ENCODE measurements at regions not wholly inside any gene's neighbourhood (a gene's known extent, or its start where the extent isn't known, plus 50 kb on each side); places are given as distances from the start of the nearest gene placed in this dataset.
A peak's percentile ranks its signal among the peaks of the same experiment; 100 is the strongest.

DNA sequence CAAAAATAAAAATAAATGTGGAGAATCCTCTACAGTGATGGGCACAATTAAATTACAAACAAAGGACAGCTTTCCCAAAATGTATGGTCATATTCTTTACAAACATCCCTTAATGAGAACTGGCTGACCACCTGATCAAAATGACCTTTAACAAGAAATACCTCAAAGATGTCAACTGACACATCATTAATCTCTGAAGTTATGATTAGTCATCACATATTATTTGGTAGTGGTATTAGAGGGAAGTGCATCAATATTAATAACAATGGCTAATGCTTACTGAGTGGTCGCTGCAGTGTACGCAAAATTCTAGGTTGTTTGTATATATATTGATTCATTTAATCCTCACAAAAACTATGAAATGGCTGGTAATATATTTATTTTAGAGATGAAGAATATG, 340.6 kb downstream of the GJA1 start:
- H3F3A ChIP-seq (ENCODE audit: low read depth) = no peaks in the 10 kb centered on the region
- no peak for TF ChIP-seq EZH2phosphoT487 (IDR thresholded peaks at IDR 0.05; ENCODE audit: borderline replicate concordance)
- H3K4me3 ChIP-seq (ENCODE audit: low read length, poor library complexity, severe bottlenecking) = no peak overlapping the region
- no peaks in the 10 kb centered on the region for H3K27me3 ChIP-seq (ENCODE audit: insufficient read depth, low read length, poor library complexity, severe bottlenecking)
- no peaks in the 10 kb centered on the region for H3K4me1 ChIP-seq (ENCODE audit: insufficient read depth, low read length, poor library complexity, severe bottlenecking)
- no peak overlapping the region for H2AFZ ChIP-seq (ENCODE audit: low read length)
- H3K79me2 ChIP-seq (ENCODE audit: insufficient read depth, low read length) = no peaks in the 10 kb centered on the region
- H4K20me1 ChIP-seq (ENCODE audit: insufficient read depth, low read length, poor library complexity, severe bottlenecking) = no peaks in the 10 kb centered on the region
- H3K9me3 ChIP-seq (ENCODE audit: insufficient read depth, low read depth, low read length) = no peaks in the 10 kb centered on the region
- H3K9ac ChIP-seq (ENCODE audit: low read depth, low read length, poor library complexity, severe bottlenecking) = no peak overlapping the region
- no peaks in the 10 kb centered on the region for H3K9me2 ChIP-seq (replicated peaks; ENCODE audit: low read depth, low read length)
- no peaks in the 10 kb centered on the region for H3K36me3 ChIP-seq (ENCODE audit: insufficient read depth, low read length)
- no peak overlapping the region for H3K4me2 ChIP-seq (ENCODE audit: low read depth, low read length, poor library complexity, severe bottlenecking)

DNA sequence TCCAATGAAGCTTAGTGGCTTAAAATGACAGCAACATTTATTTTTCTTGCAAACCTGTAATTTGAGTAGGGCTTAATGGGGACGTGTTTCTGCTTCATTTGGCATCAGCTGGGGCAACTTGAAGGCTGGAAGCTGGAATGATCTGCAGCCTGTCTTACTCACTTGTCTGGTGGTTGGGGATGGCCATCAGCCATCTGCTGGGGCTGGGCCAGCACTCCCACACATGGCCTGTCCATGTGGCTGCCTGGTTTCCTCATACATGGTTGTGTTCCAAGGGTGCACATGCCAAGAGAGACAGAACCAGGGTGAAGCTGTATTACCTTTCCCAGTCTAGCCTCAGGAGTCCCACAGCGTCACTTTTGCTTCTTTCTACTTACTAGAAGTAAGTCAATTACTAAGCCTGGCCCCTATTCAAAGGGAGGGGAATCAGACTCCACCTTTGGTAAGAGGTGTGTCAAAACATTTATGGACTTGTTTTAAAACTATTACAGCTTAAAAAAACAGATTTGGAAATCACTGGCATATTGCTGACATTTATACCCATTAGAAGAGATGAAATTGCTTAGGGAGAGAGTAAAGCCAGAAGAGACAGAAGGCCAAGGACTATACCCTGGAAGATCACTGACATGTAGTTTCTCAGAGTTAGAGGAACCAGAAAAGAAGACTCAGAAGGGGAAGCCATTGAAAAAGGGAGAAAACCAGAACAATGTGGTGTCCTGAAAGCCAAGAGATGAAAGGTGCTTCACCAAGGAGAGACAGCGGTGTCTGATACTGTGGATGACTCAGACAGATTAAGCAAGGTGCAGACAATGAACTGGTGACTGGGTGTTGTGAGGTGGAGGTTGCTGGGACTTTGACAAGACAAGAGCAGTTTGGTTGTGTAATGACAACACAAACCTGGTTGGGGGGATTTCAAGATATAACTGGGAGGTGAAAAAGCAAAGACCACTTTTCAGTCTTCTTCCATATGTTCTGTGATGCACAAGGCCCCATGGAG, 345.2 kb downstream of the GJA1 start:
- no peaks in the 10 kb centered on the region for H3K27me3 ChIP-seq (ENCODE audit: insufficient read depth, low read length, poor library complexity, severe bottlenecking)

DNA sequence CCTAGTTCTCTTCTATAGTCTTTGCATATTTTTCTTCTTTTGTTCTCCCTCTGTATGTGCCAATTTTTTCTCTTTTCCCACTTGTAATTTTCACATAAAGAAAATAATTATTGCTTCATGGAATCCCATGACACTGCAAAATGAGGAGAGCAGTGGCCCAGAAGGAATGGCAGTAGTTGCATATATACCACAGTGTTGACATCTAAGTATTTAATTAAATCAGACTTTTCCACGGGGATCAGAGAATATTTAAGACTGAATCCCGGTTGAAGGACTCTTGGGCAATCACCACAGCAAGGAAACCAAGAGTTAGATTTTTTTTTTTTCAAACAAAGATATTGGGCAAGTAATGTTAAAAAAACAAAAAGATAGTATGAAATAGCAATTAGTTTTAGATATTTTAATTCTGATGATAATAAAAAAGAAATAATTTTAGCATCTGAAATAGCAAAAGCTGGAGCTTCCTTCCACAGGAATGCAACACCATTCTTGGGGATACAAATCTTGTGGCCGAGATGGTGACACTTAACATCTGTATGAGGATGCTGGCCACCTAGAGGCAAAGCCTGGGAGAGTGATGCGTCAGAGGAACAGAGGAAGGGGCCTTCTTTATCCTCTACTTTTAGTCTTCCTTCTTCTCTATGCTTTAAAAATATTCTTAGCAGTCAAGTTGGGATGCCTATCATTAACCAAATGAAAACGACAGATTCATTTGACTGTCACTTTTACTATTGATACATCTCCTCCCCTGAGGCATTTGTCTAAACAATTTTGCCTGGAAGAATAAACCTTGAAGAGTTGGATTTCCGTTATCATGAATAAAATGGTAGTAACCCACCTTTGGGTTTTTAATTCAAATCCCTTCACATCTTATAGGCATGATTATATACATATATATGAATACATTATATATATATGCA, 356.2 kb downstream of the GJA1 start:
- Histone ChIP-seq H3K9me2 (replicated peaks; ENCODE audit: low read depth, low read length) (no peaks in the 10 kb centered on the region), H3K27me3 (ENCODE audit: insufficient read depth, low read length, poor library complexity, severe bottlenecking) (no peaks in the 10 kb centered on the region), H3K4me2 (ENCODE audit: low read depth, low read length, poor library complexity, severe bottlenecking) (no peak overlapping the region), H3K9ac (ENCODE audit: low read depth, low read length, poor library complexity, severe bottlenecking) (no peak overlapping the region), H3K9me3 (ENCODE audit: insufficient read depth, low read depth, low read length) (no peaks in the 10 kb centered on the region), H3K36me3 (ENCODE audit: insufficient read depth, low read length) (no peaks in the 10 kb centered on the region), H3F3A (ENCODE audit: low read depth) (no peaks in the 10 kb centered on the region), H3K79me2 (ENCODE audit: insufficient read depth, low read length) (no peaks in the 10 kb centered on the region), H4K20me1 (ENCODE audit: insufficient read depth, low read length, poor library complexity, severe bottlenecking) (no peaks in the 10 kb centered on the region), H3K4me3 (ENCODE audit: low read length, poor library complexity, severe bottlenecking) (no peak overlapping the region), H3K4me1 (ENCODE audit: insufficient read depth, low read length, poor library complexity, severe bottlenecking) (no peaks in the 10 kb centered on the region), H2AFZ (ENCODE audit: low read length) (no peak overlapping the region)
- TF ChIP-seq, protein P1, sequence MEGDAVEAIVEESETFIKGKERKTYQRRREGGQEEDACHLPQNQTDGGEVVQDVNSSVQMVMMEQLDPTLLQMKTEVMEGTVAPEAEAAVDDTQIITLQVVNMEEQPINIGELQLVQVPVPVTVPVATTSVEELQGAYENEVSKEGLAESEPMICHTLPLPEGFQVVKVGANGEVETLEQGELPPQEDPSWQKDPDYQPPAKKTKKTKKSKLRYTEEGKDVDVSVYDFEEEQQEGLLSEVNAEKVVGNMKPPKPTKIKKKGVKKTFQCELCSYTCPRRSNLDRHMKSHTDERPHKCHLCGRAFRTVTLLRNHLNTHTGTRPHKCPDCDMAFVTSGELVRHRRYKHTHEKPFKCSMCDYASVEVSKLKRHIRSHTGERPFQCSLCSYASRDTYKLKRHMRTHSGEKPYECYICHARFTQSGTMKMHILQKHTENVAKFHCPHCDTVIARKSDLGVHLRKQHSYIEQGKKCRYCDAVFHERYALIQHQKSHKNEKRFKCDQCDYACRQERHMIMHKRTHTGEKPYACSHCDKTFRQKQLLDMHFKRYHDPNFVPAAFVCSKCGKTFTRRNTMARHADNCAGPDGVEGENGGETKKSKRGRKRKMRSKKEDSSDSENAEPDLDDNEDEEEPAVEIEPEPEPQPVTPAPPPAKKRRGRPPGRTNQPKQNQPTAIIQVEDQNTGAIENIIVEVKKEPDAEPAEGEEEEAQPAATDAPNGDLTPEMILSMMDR (conservative IDR thresholded peaks at IDR 0.05; ENCODE audit: low read length) = 0 out of 2 replicates have a peak, but pooled peaks have one; percentile 13
- no peak for TF ChIP-seq EZH2phosphoT487 (IDR thresholded peaks at IDR 0.05; ENCODE audit: borderline replicate concordance)

More for the DNA sequence above, 345.2 kb downstream of the GJA1 start:
- H3K36me3 ChIP-seq (ENCODE audit: insufficient read depth, low read length) = no peaks in the 10 kb centered on the region
- no peaks in the 10 kb centered on the region for H4K20me1 ChIP-seq (ENCODE audit: insufficient read depth, low read length, poor library complexity, severe bottlenecking)
- TF ChIP-seq EZH2phosphoT487 (IDR thresholded peaks at IDR 0.05; ENCODE audit: borderline replicate concordance) = no peak
- TF ChIP-seq, protein P1 (conservative IDR thresholded peaks at IDR 0.05; ENCODE audit: low read length) = no peak
- no peak overlapping the region for H2AFZ ChIP-seq (ENCODE audit: low read length)
- no peaks in the 10 kb centered on the region for H3K9me3 ChIP-seq (ENCODE audit: insufficient read depth, low read depth, low read length)
- no peaks in the 10 kb centered on the region for H3K4me1 ChIP-seq (ENCODE audit: insufficient read depth, low read length, poor library complexity, severe bottlenecking)
- no peak overlapping the region for H3K9ac ChIP-seq (ENCODE audit: low read depth, low read length, poor library complexity, severe bottlenecking)
- no peak overlapping the region for H3K4me2 ChIP-seq (ENCODE audit: low read depth, low read length, poor library complexity, severe bottlenecking)
- no peak overlapping the region for H3K4me3 ChIP-seq (ENCODE audit: low read length, poor library complexity, severe bottlenecking)
- no peaks in the 10 kb centered on the region for H3F3A ChIP-seq (ENCODE audit: low read depth)
- H3K9me2 ChIP-seq (replicated peaks; ENCODE audit: low read depth, low read length) = no peaks in the 10 kb centered on the region
- no peaks in the 10 kb centered on the region for H3K79me2 ChIP-seq (ENCODE audit: insufficient read depth, low read length)

All from Loucy (cell line).